ENCODE measurements at regions not wholly inside any gene's neighbourhood (a gene's known extent, or its start where the extent isn't known, plus 50 kb on each side); places are given as distances from the start of the nearest gene placed in this dataset.
"Not testable (repeated sequence)": the region's sequence is repeated elsewhere in the genome, so short reads cannot be mapped to it uniquely, and the experiment has no call there.

- intact Hi-C loops (cut with DNase I): no loop called here
- H3K4me1 ChIP-seq: peaks cover 9% of the 10 kb centered on the region
- ATAC-seq: no peak
- H3K27ac ChIP-seq: no peak overlapping the region
- H3K9me3 ChIP-seq: no peaks in the 10 kb centered on the region
- H3K27me3 ChIP-seq: no peaks in the 10 kb centered on the region
- no peaks in the 10 kb centered on the region for H3K36me3 ChIP-seq (replicated peaks in 1 of 2; ENCODE audit: insufficient read depth in 1 of 2, low read depth in 2 of 2)
- no peak overlapping the region for H3K4me3 ChIP-seq
- TF ChIP-seq CTCF (IDR thresholded peaks at IDR 0.05) (no peak), POLR2A (IDR thresholded peaks at IDR 0.05) (no peak)
- WGBS, 2 donors: 40 to 42% methylated on average over 2 of the region's 2 CpGs
- no peak for DNase-seq
These were observed 519.6 kb downstream of the REEP3 start for GRCh38 chr10:64040781-64041180.

GRCh38 chr10:64041185-64041988 is 520.2 kb downstream of the REEP3 start:
- Histone ChIP-seq H3K9me3 (no peaks in the 10 kb centered on the region), H3K36me3 (replicated peaks in 1 of 2; ENCODE audit: insufficient read depth in 1 of 2, low read depth in 2 of 2) (no peaks in the 10 kb centered on the region), H3K4me3 (peak overlapping the region in 1 of 2 donors; percentile 3), H3K4me1 (peaks cover 9% of the 10 kb centered on the region), H3K27me3 (no peaks in the 10 kb centered on the region), H3K27ac (no peak overlapping the region)
- intact Hi-C loops (cut with DNase I): no loop called here
- WGBS, 2 donors: 22 to 24% methylated on average over 24 to 43 of the region's 43 CpGs
- ATAC-seq (peak; percentile 93), DNase-seq (peak; percentile 84 to 86 (median 84))
- TF ChIP-seq POLR2A (IDR thresholded peaks at IDR 0.05): peak in 2 of 3 donors; percentile 28 to 46
- TF ChIP-seq CTCF (IDR thresholded peaks at IDR 0.05): peak; percentile 94 to 100 (median 100)

GRCh38 chr10:64041989-64042490 is 520.8 kb downstream of the REEP3 start:
- intact Hi-C loops (cut with DNase I): no loop called here
- ATAC-seq (peak; percentile 7), DNase-seq (no peak)
- 89 to 90% methylated on average over 13 to 19 of the region's 19 CpGs for WGBS, 2 donors
- H3K27me3 ChIP-seq: no peaks in the 10 kb centered on the region
- no peaks in the 10 kb centered on the region for H3K36me3 ChIP-seq (replicated peaks in 1 of 2; ENCODE audit: insufficient read depth in 1 of 2, low read depth in 2 of 2)
- no peak overlapping the region for H3K27ac ChIP-seq
- peaks cover 9% of the 10 kb centered on the region for H3K4me1 ChIP-seq
- no peaks in the 10 kb centered on the region for H3K9me3 ChIP-seq
- no peak overlapping the region for H3K4me3 ChIP-seq
- no peak for TF ChIP-seq CTCF (IDR thresholded peaks at IDR 0.05)
- no peak for TF ChIP-seq POLR2A (IDR thresholded peaks at IDR 0.05)

GRCh38 chr10:64044098-64044497 is 522.9 kb downstream of the REEP3 start:
- Histone ChIP-seq H3K4me1 (peaks cover 9% of the 10 kb centered on the region), H3K4me3 (no peak overlapping the region), H3K27me3 (no peaks in the 10 kb centered on the region), H3K9me3 (no peaks in the 10 kb centered on the region), H3K36me3 (replicated peaks in 1 of 2; ENCODE audit: insufficient read depth in 1 of 2, low read depth in 2 of 2) (no peaks in the 10 kb centered on the region), H3K27ac (no peak overlapping the region)
- 96 to 98% methylated on average over 2 of the region's 2 CpGs for WGBS, 2 donors
- intact Hi-C loops (cut with DNase I): no loop called here
- ATAC-seq: no peak
- no peak for DNase-seq
- TF ChIP-seq POLR2A (IDR thresholded peaks at IDR 0.05): no peak
- no peak for TF ChIP-seq CTCF (IDR thresholded peaks at IDR 0.05)

GRCh38 chr10:64044957-64045632 is 523.9 kb downstream of the REEP3 start:
- DNase-seq; H3K4me1 ChIP-seq; intact Hi-C loops (cut with DNase I); H3K36me3 ChIP-seq (replicated peaks in 1 of 2; ENCODE audit: insufficient read depth in 1 of 2, low read depth in 2 of 2); H3K9me3 ChIP-seq; ATAC-seq; H3K27me3 ChIP-seq; H3K4me3 ChIP-seq; H3K27ac ChIP-seq: not testable (repeated sequence)
- WGBS, 2 donors: 73 to 78% methylated on average over 16 of the region's 16 CpGs

All from body of pancreas (tissue), 4 donors.